ENCODE measurements at regions not wholly inside any gene's neighbourhood (a gene's known extent, or its start where the extent isn't known, plus 50 kb on each side); places are given as distances from the start of the nearest gene placed in this dataset.

GRCh38 chr6:144746902-144747469 is 461.9 kb downstream of the UTRN start:
- no peaks in the 10 kb centered on the region for H3K27me3 ChIP-seq (replicated peaks; ENCODE audit: control insufficient read depth, insufficient read depth, low read length)
- H3K27ac Mint-ChIP-seq (ENCODE audit: unreplicated experiment): no peak overlapping the region
- no peak for DNase-seq
- no TSS peak for BruUV-seq (replicated peaks)
- no peaks in the 10 kb centered on the region for H3K9me3 ChIP-seq
- no peak overlapping the region for H3K4me3 Mint-ChIP-seq (ENCODE audit: unreplicated experiment)
- peaks cover 48% of the 10 kb centered on the region for H3K36me3 Mint-ChIP-seq (ENCODE audit: insufficient read depth, unreplicated experiment)
- H3K27me3 Mint-ChIP-seq (ENCODE audit: insufficient read depth, unreplicated experiment): no peaks in the 10 kb centered on the region
- POLR2A ChIA-PET: no interaction called here
- intact Hi-C loops (cut with micrococcal nuclease; ENCODE audit: unreplicated experiment): no loop called here
- no peaks in the 10 kb centered on the region for H3K4me1 Mint-ChIP-seq (ENCODE audit: low read depth, unreplicated experiment)
- CTCF ChIA-PET: no interaction called here
- no peaks in the 10 kb centered on the region for H3K4me1 ChIP-seq
- TF ChIP-seq, protein P1, sequence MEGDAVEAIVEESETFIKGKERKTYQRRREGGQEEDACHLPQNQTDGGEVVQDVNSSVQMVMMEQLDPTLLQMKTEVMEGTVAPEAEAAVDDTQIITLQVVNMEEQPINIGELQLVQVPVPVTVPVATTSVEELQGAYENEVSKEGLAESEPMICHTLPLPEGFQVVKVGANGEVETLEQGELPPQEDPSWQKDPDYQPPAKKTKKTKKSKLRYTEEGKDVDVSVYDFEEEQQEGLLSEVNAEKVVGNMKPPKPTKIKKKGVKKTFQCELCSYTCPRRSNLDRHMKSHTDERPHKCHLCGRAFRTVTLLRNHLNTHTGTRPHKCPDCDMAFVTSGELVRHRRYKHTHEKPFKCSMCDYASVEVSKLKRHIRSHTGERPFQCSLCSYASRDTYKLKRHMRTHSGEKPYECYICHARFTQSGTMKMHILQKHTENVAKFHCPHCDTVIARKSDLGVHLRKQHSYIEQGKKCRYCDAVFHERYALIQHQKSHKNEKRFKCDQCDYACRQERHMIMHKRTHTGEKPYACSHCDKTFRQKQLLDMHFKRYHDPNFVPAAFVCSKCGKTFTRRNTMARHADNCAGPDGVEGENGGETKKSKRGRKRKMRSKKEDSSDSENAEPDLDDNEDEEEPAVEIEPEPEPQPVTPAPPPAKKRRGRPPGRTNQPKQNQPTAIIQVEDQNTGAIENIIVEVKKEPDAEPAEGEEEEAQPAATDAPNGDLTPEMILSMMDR (IDR thresholded peaks at IDR 0.05; ENCODE audit: insufficient read depth in 1 of 2, low read depth in 1 of 2, low read length in 1 of 2, severe bottlenecking in 1 of 2, unreplicated experiment in 1 of 2): no peak
- H3K9me3 Mint-ChIP-seq (ENCODE audit: unreplicated experiment): no peaks in the 10 kb centered on the region
- no peaks in the 10 kb centered on the region for H3K36me3 ChIP-seq (ENCODE audit: control insufficient read depth, insufficient read depth, low read length)
- H3K4me3 ChIP-seq (ENCODE audit: low read depth, low read length): no peak overlapping the region

DNA sequence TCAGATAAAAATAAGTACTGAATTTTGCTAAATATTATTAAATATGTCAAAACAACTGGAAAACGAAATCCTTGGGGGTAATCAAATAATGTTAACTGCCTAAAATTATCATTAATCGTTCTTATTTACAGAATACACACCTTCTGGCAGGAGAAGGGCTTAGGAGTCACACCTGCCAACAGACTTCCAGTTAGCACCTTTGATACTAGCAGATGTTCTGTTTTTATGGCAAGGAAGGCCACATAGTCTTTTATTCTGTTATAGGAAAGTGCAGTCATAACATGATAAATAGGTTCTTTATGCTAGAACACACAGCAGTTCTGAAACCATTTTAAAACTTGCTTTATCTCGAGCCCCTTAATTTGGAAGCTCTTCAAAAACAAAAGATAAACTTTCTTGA is 464.1 kb downstream of the UTRN start:
- Mint-ChIP-seq H3K27me3 (ENCODE audit: insufficient read depth, unreplicated experiment) (no peaks in the 10 kb centered on the region), H3K36me3 (ENCODE audit: insufficient read depth, unreplicated experiment) (peaks cover 65% of the 10 kb centered on the region), H3K4me3 (ENCODE audit: unreplicated experiment) (no peak overlapping the region), H3K27ac (ENCODE audit: unreplicated experiment) (no peak overlapping the region), H3K4me1 (ENCODE audit: low read depth, unreplicated experiment) (no peaks in the 10 kb centered on the region), H3K9me3 (ENCODE audit: unreplicated experiment) (no peaks in the 10 kb centered on the region)
- TF ChIP-seq, protein P1 (IDR thresholded peaks at IDR 0.05; ENCODE audit: insufficient read depth in 1 of 2, low read depth in 1 of 2, low read length in 1 of 2, severe bottlenecking in 1 of 2, unreplicated experiment in 1 of 2): no peak
- intact Hi-C loops (cut with micrococcal nuclease; ENCODE audit: unreplicated experiment): no loop called here
- no peaks in the 10 kb centered on the region for H3K4me1 ChIP-seq
- H3K27me3 ChIP-seq (replicated peaks; ENCODE audit: control insufficient read depth, insufficient read depth, low read length): no peaks in the 10 kb centered on the region
- BruUV-seq (replicated peaks): no TSS peak
- ChIA-PET CTCF (no interaction called here), POLR2A (no interaction called here)
- H3K36me3 ChIP-seq (ENCODE audit: control insufficient read depth, insufficient read depth, low read length): no peaks in the 10 kb centered on the region; the same call in 1 of the 2 replicates
- H3K9me3 ChIP-seq: no peaks in the 10 kb centered on the region
- DNase-seq: no peak
- H3K4me3 ChIP-seq (ENCODE audit: low read depth, low read length): no peak overlapping the region

- ChIA-PET CTCF (no interaction called here), POLR2A (no interaction called here)
- intact Hi-C loops (cut with micrococcal nuclease; ENCODE audit: unreplicated experiment): no loop called here
- Mint-ChIP-seq H3K9me3 (ENCODE audit: unreplicated experiment) (no peaks in the 10 kb centered on the region), H3K36me3 (ENCODE audit: insufficient read depth, unreplicated experiment) (peaks cover 42% of the 10 kb centered on the region), H3K4me3 (ENCODE audit: unreplicated experiment) (no peak overlapping the region), H3K4me1 (ENCODE audit: low read depth, unreplicated experiment) (no peaks in the 10 kb centered on the region), H3K27me3 (ENCODE audit: insufficient read depth, unreplicated experiment) (no peaks in the 10 kb centered on the region), H3K27ac (ENCODE audit: unreplicated experiment) (no peak overlapping the region)
- BruUV-seq (replicated peaks): no TSS peak
- TF ChIP-seq, protein P1 (IDR thresholded peaks at IDR 0.05; ENCODE audit: insufficient read depth in 1 of 2, low read depth in 1 of 2, low read length in 1 of 2, severe bottlenecking in 1 of 2, unreplicated experiment in 1 of 2): no peak
- H3K36me3 ChIP-seq (ENCODE audit: control insufficient read depth, insufficient read depth, low read length): no peaks in the 10 kb centered on the region; the same call in none of the 2 replicates
- no peaks in the 10 kb centered on the region for H3K4me1 ChIP-seq
- no peaks in the 10 kb centered on the region for H3K9me3 ChIP-seq
- H3K4me3 ChIP-seq (ENCODE audit: low read depth, low read length): no peak overlapping the region
- DNase-seq: no peak
- H3K27me3 ChIP-seq (replicated peaks; ENCODE audit: control insufficient read depth, insufficient read depth, low read length): no peaks in the 10 kb centered on the region
Observed at GRCh38 chr6:144753023-144753705, 468.0 kb downstream of the UTRN start.
